Neuronal stem cell (in vitro differentiated cells): ENCODE measurements at regions not wholly inside any gene's neighbourhood (a gene's known extent, or its start where the extent isn't known, plus 50 kb on each side); places are given as distances from the start of the nearest gene placed in this dataset.

Experiments used
- DNase-seq: peaks from one replicate; pipeline ENCODE4 v3.0.0-alpha.2; 2013; ENCODE audit warnings: low spot score
- H2AFZ ChIP-seq: one replicate; pipeline ENCODE4 v1.6.1; 2013; ENCODE audit warnings: mild to moderate bottlenecking, low read length, inconsistent platforms
- H2AK5ac ChIP-seq: 2 replicates; pipeline ENCODE4 v1.6.1; 2013; ENCODE audit warnings: low read depth, mild to moderate bottlenecking, inconsistent platforms, low read length, moderate library complexity, mixed read lengths
- H2BK120ac ChIP-seq: 2 replicates; pipeline ENCODE4 v1.6.1; 2013; ENCODE audit warnings: low read depth, mild to moderate bottlenecking, inconsistent platforms, low read length, moderate library complexity, mixed read lengths
- H2BK12ac ChIP-seq: one replicate; pipeline ENCODE4 v1.6.1; 2013; ENCODE audit warnings: low read length, inconsistent platforms
- H2BK15ac ChIP-seq: 2 replicates; pipeline ENCODE4 v1.6.1; 2013; ENCODE audit warnings: mild to moderate bottlenecking, low read length, inconsistent platforms, mixed read lengths
- H2BK5ac ChIP-seq: one replicate; pipeline ENCODE4 v1.6.1; 2013; ENCODE audit warnings: inconsistent platforms, mild to moderate bottlenecking, low read length, moderate library complexity
- H3K14ac ChIP-seq: one replicate; pipeline ENCODE4 v1.6.1; 2013; ENCODE audit warnings: low read length, inconsistent platforms
- H3K18ac ChIP-seq: 2 replicates; pipeline ENCODE4 v1.6.1; 2013; ENCODE audit warnings: low read length, inconsistent platforms
- H3K23ac ChIP-seq: 2 replicates; pipeline ENCODE4 v1.6.1; 2013; ENCODE audit warnings: low read depth, mild to moderate bottlenecking, mixed read lengths, low read length, inconsistent platforms; ENCODE audit not compliant: poor library complexity
- H3K27ac ChIP-seq: replicated peaks from 3 replicates; pipeline ENCODE4 v1.5.1; 2013; ENCODE audit warnings: low read length, inconsistent platforms
- H3K27me3 ChIP-seq, 3 experiments: 2 replicates each; pipeline ENCODE4 v1.6.1; 2013; ENCODE audit warnings: low read length in 3 of 3, mild to moderate bottlenecking in 2 of 3, inconsistent platforms in 1 of 3, low read depth in 1 of 3, mixed read lengths in 1 of 3, moderate library complexity in 1 of 3; ENCODE audit not compliant: control insufficient read depth in 3 of 3, insufficient read depth in 3 of 3
- H3K36me3 ChIP-seq, 2 donors: replicated peaks in 1 of 2; 2 replicates each; pipeline ENCODE4 v1.6.1; 2013; ENCODE audit warnings: low read length in 2 of 2; ENCODE audit not compliant: control insufficient read depth in 2 of 2, insufficient read depth in 2 of 2
- H3K4ac ChIP-seq: 2 replicates; pipeline ENCODE4 v1.6.1; 2013; ENCODE audit warnings: inconsistent platforms, mild to moderate bottlenecking, low read length, moderate library complexity
- H3K4me1 ChIP-seq, 2 donors: 1 replicate in 1 of 2; 2 replicates in 1 of 2; pipeline ENCODE4 v1.6.1; 2013; ENCODE audit warnings: low read length in 2 of 2, low read depth in 1 of 2; ENCODE audit not compliant: control insufficient read depth in 2 of 2, insufficient read depth in 1 of 2
- H3K4me2 ChIP-seq: one replicate; pipeline ENCODE4 v1.6.1; 2013; ENCODE audit warnings: mild to moderate bottlenecking, low read length, inconsistent platforms; ENCODE audit not compliant: insufficient read depth, poor library complexity, severe bottlenecking
- H3K4me3 ChIP-seq, 2 donors: 2 replicates each; pipeline ENCODE4 v1.5.1; 2013; ENCODE audit warnings: low read length in 2 of 2, mild to moderate bottlenecking in 2 of 2, inconsistent platforms in 1 of 2, moderate library complexity in 1 of 2
- H3K79me1 ChIP-seq: one replicate; pipeline ENCODE4 v1.6.1; 2013; ENCODE audit warnings: low read depth, mild to moderate bottlenecking, inconsistent platforms, low read length, moderate library complexity
- H3K9ac ChIP-seq: one replicate; pipeline ENCODE4 v1.6.1; 2013; ENCODE audit warnings: mild to moderate bottlenecking, low read depth, low read length, inconsistent platforms; ENCODE audit not compliant: poor library complexity
- H3K9me3 ChIP-seq, 2 donors: replicated peaks in 1 of 2; 2 replicates each; pipeline versions ENCODE3 to v1.6.1; 2013; ENCODE audit warnings: low read length in 2 of 2, mild to moderate bottlenecking in 2 of 2, inconsistent platforms in 1 of 2, low read depth in 1 of 2, mixed read lengths in 1 of 2, moderate library complexity in 1 of 2; ENCODE audit not compliant: control insufficient read depth in 2 of 2, insufficient read depth in 1 of 2
- H4K8ac ChIP-seq: one replicate; pipeline ENCODE4 v1.6.1; 2013; ENCODE audit warnings: low read depth, mild to moderate bottlenecking, inconsistent platforms, low read length, moderate library complexity
- H4K91ac ChIP-seq: one replicate; pipeline ENCODE4 v1.6.1; 2013; ENCODE audit warnings: low read length, low read depth, mild to moderate bottlenecking, inconsistent platforms; ENCODE audit not compliant: poor library complexity
- WGBS, 2 donors: extraction: QIAGEN DNeasy Blood & Tissue Kit; methylation state at CpG; one replicate each; pipeline ENCODE4 v1.1.7; 2013; ENCODE audit warnings: missing lambda C conversion rate in 2 of 2, mixed read lengths in 1 of 2; ENCODE audit not compliant: insufficient read length in 2 of 2, insufficient replicate concordance in 1 of 2; ENCODE audit errors: extremely low coverage in 2 of 2; 5-methylcytosine and 5-hydroxymethylcytosine counted together

DNA sequence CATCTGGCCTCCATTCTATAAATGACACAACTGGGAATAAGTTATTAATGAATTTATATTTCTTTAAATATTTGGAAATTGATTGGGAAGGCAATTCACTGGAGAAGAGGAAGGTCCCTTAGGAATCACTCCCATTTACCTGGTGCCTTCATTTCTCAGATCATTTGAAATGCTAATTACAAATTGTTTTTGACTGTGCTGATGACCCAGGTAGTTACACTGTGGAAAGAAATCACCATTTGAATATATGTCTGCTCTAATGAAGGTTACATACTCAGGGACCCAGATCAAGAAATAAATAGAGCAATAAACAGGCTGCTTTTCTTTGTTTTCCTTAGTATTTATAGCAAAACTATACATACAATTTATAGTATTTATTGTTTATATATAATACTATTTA is 1759.1 kb downstream of the ARAP2 start:
- Histone ChIP-seq H2AK5ac (no peak overlapping the region), H3K14ac (no peak overlapping the region)

GRCh38 chr4:34486461-34487363 is 1757.6 kb downstream of the ARAP2 start:
- Histone ChIP-seq H3K36me3 (no peaks in the 10 kb centered on the region), H2BK15ac (no peak overlapping the region), H4K91ac (no peak overlapping the region), H3K23ac (no peak overlapping the region), H3K9ac (no peak overlapping the region), H4K8ac (no peak overlapping the region), H3K79me1 (no peaks in the 10 kb centered on the region), H2AK5ac (no peak overlapping the region), H2BK120ac (no peak overlapping the region), H3K4me1 (no peaks in the 10 kb centered on the region), H2BK5ac (no peak overlapping the region), H3K27me3 (no peaks in the 10 kb centered on the region), H3K27ac (no peak overlapping the region), H3K18ac (no peak overlapping the region), H2AFZ (no peak overlapping the region), H3K4me3 (no peak overlapping the region), H3K9me3 (no peaks in the 10 kb centered on the region), H3K4ac (no peak overlapping the region), H2BK12ac (no peak overlapping the region), H3K14ac (no peak overlapping the region), H3K4me2 (no peak overlapping the region)
- no peak for DNase-seq
- no CpG with 5 or more reads among the region's 5 CpGs for WGBS, 2 donors

More for the DNA sequence above, 1759.1 kb downstream of the ARAP2 start:
- DNase-seq, result no peak
- Histone ChIP-seq H2AFZ (no peak overlapping the region), H3K27me3 (no peaks in the 10 kb centered on the region), H2BK5ac (no peak overlapping the region), H2BK120ac (no peak overlapping the region), H4K8ac (no peak overlapping the region), H3K4ac (no peak overlapping the region), H3K79me1 (no peaks in the 10 kb centered on the region), H3K9ac (no peak overlapping the region), H3K4me2 (no peak overlapping the region), H3K18ac (no peak overlapping the region), H3K27ac (no peak overlapping the region), H3K9me3 (no peaks in the 10 kb centered on the region), H3K23ac (no peak overlapping the region), H3K4me1 (no peaks in the 10 kb centered on the region), H2BK12ac (no peak overlapping the region), H3K4me3 (no peak overlapping the region), H4K91ac (no peak overlapping the region), H3K36me3 (no peaks in the 10 kb centered on the region), H2BK15ac (no peak overlapping the region)

GRCh38 chr4:34492414-34492813 is 1751.9 kb downstream of the ARAP2 start:
- no peak for DNase-seq
- no peak overlapping the region for H2BK12ac ChIP-seq
- H3K4ac ChIP-seq, result no peak overlapping the region
- no CpG with 5 or more reads among the region's 1 CpG for WGBS, 2 donors
- no peak overlapping the region for H3K27ac ChIP-seq
- no peak overlapping the region for H2BK5ac ChIP-seq
- H3K18ac ChIP-seq, result no peak overlapping the region
- H3K14ac ChIP-seq, result no peak overlapping the region
- no peak overlapping the region for H3K23ac ChIP-seq
- no peaks in the 10 kb centered on the region for H3K4me1 ChIP-seq
- H4K8ac ChIP-seq, result no peak overlapping the region
- H3K36me3 ChIP-seq, result no peaks in the 10 kb centered on the region
- H3K4me2 ChIP-seq, result no peak overlapping the region
- no peak overlapping the region for H2AK5ac ChIP-seq
- H2BK15ac ChIP-seq, result no peak overlapping the region
- no peak overlapping the region for H3K9ac ChIP-seq
- H2AFZ ChIP-seq, result no peak overlapping the region
- H3K79me1 ChIP-seq, result no peaks in the 10 kb centered on the region
- no peak overlapping the region for H2BK120ac ChIP-seq
- no peaks in the 10 kb centered on the region for H3K9me3 ChIP-seq
- no peak overlapping the region for H3K4me3 ChIP-seq
- no peak overlapping the region for H4K91ac ChIP-seq
- no peaks in the 10 kb centered on the region for H3K27me3 ChIP-seq

DNA sequence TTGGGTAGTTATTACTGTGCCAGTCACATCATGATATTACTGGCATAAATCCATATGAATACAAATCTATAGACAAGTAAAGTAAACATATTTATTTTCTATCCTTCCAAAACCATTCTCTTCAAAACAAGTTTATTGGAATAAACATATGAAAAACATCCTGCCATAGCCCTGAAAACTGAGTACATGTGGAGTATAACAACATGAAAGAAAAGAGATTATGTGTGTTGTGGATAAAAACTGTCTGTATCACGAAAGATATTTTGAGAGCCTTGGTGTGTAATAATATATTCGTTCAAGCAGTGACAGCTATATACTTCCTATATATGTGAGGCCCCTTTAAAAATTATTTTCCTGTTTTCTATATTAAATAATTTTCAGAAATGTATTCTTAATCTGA is 1742.2 kb downstream of the ARAP2 start:
- no peak overlapping the region for H3K27ac ChIP-seq
- WGBS, 2 donors, result no CpG with 5 or more reads among the region's 2 CpGs
- H2BK120ac ChIP-seq, result no peak overlapping the region
- no peaks in the 10 kb centered on the region for H3K4me1 ChIP-seq
- no peak for DNase-seq
- H3K9ac ChIP-seq, result no peak overlapping the region
- no peak overlapping the region for H2AK5ac ChIP-seq
- H3K4me3 ChIP-seq, result no peak overlapping the region
- no peak overlapping the region for H3K4me2 ChIP-seq
- H4K8ac ChIP-seq, result no peak overlapping the region
- H3K36me3 ChIP-seq, result no peaks in the 10 kb centered on the region
- H4K91ac ChIP-seq, result no peak overlapping the region
- no peak overlapping the region for H2BK15ac ChIP-seq
- H3K14ac ChIP-seq, result no peak overlapping the region
- H3K27me3 ChIP-seq, result no peaks in the 10 kb centered on the region
- H3K18ac ChIP-seq, result no peak overlapping the region
- no peak overlapping the region for H2AFZ ChIP-seq
- H3K23ac ChIP-seq, result no peak overlapping the region
- H3K9me3 ChIP-seq, result peaks cover 0 to 1% of the 10 kb centered on the region in 2 donors
- no peak overlapping the region for H3K4ac ChIP-seq
- no peaks in the 10 kb centered on the region for H3K79me1 ChIP-seq
- H2BK12ac ChIP-seq, result no peak overlapping the region
- no peak overlapping the region for H2BK5ac ChIP-seq
